GM18505 (cell line): ENCODE measurements at regions not wholly inside any gene's neighbourhood (a gene's known extent, or its start where the extent isn't known, plus 50 kb on each side); places are given as distances from the start of the nearest gene placed in this dataset.
"Not testable (repeated sequence)": the region's sequence is repeated elsewhere in the genome, so short reads cannot be mapped to it uniquely, and the experiment has no call there.

ENCODE experiments used
- ATAC-seq: cut with Tn5 transposase; IDR thresholded peaks from one replicate; pipeline ENCODE4 v1.9.1; 2021; ENCODE audit not compliant: unreplicated experiment
- POLR2A ChIP-seq: IDR thresholded peaks from 4 replicates; pipeline ENCODE4 v1.6.1; 2011; ENCODE audit warnings: borderline replicate concordance; ENCODE audit not compliant: insufficient read depth, insufficient read length; ENCODE audit errors: extremely low read depth

DNA sequence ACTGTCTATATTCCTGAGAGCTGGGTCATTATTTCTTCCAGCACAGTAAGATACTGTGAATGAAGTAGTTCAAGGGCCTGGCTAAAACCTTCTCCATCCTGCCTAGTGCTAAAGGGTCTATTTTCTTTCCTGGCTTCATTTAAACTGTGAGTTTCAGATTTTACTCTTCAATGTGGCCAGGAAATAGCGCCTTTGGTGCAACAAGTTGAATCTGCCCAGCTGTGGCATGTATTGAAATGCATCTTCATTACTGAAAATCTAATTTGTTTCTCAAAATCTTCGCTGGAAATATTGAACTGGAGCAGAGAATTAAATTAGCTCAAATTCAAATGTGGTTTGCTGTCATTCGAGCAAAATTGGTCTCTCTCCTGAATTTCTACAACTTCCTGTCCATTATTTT lies 114.6 kb upstream of the KCNG1 start:
- TF ChIP-seq POLR2A, result no peak
- ATAC-seq, result no peak

DNA sequence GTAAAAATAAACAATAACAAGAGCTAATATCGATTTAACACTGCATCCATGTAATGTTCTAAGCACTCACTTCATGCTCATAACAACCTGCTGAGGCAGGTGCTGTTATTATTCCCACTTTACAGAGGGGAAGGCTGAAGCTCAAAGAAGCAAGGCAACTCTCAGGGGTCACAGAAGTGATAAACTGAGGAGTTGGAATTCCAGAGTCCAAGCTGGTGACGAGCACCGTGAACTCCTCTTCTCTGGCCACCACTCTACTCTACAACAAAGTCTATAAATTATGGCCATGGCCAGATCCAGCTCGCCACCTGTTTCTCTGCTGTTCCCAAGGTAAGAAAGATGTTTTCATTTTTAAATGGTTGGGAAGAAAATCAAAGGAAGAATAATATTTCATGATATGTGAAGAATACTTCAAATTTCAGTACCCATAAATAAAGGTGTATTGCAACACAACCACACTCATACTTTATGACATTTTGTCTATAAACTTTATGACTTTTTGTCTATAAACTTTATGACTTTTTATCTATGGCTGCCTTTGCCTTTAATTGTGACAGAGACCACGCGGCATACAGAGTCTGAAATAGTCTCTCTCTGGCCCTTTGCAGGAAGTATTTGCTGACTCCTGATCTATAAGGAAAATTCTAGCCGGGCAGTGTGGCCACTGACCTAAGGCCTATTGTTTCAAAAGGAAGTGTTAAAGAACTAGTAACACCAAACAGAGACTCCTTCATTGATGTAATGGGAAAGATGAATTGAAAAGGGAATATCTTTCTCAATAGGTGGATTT lies 113.2 kb upstream of the KCNG1 start:
- TF ChIP-seq POLR2A, result no peak
- ATAC-seq, result no peak

DNA sequence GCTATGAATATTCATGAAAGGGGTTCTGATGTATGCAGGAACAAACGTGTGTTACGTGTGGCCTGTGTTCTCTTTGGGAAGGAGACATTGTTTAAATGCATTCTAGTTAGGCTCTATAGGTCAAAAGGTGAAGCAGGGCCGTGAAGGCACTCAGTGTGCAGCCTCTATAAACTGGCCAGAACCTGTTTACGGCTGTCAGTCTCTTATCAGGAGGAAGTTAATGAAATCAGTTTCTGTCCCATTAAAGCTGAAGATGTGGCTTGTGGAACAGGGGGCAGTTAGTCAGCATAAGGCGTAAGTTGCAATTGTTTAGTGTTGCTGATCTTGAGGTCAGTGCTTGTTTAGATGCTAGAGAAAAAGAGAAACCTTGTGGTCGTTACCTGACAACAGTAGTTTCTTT lies 111.5 kb upstream of the KCNG1 start:
- no peak for TF ChIP-seq POLR2A
- no peak for ATAC-seq

DNA sequence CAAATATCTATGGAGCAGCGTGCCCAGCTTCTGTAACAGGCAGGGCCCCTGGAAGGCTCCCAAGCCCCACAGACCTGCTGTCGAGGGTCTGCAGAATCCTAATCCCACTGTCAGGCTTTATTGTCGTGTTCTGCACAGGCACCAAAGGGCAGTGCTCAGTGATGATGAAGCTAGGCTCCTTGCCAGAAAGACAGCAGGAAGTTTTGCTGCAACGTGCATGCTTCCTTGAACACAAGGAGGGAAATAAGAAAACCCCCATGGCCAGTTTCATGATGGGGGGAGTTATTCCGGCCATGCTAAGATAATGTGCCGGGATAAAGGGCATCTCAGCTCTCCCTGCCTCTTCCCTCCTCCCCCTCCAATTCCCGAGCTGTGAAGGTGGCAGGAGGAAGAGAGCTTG lies 109.4 kb upstream of the KCNG1 start:
- ATAC-seq, result no peak
- TF ChIP-seq POLR2A, result no peak

DNA sequence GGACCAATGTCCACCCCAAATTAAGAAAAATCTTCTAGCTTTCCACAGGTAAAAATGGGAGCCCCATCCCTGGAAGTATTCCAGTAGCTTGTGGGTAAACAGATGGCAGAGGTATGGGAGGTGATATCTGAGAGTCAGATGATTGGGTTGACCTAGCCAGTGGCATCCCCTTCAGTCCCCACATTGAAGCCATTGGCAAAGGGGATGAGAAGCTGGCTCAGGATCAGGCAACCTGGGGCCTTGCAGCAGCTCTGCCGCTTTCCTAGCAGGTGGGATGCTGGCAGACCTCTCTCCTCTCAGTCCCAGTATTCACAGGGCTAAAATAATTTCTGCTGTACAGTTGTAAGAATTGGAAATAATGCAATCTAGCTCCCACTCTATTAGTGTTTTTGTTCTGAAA lies 108.9 kb upstream of the KCNG1 start:
- no peak for TF ChIP-seq POLR2A
- ATAC-seq, result no peak

DNA sequence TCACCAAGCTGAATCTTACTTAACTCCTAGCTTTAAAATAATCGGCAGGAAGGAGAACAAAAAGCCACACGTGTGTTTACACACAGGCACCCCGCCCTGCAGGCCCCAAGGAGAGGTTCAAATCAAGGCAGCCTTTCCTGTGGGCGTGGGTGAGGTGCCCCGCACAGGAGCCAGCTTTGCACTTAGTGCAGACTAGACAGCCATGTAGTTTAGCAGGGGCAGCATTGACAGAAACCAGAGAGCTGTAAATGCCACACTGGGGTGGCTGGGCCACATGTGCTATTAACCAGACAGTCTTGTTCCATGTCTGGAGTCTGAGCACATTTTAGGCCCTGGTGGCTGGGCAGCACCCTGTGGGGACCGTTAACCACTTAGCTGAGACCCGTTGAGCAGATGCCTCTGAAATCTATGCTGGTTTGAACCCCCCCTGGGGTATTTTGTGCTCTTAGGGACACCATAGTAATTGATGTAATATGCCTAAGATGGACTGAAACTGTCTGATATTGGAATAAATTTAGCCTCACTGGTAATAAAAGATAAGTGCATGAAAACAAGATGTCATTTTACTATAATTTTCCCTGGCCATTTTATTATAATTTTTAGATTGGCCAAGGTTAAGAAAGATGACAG lies 106.4 kb upstream of the KCNG1 start:
- TF ChIP-seq POLR2A, result no peak
- ATAC-seq, result no peak

DNA sequence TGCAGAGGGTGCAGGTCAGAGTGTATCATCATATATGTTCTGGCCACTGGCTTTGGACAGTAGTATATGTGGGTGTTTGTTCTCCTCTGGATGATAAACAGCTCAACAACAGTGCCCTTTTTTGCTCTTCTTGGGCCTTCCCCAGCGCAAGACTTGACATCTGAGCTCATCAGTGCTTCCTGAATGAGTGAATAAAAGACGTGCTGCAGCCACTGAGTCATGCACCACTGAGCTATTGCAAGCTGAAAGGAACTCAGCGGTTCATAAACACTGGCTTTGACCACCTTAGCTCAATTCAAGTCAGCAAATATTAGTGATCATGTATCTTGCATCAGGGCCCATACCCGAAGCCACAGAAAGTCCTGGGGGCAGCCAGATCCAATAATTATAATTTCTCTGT lies 105.3 kb upstream of the KCNG1 start:
- no peak for TF ChIP-seq POLR2A
- no peak for ATAC-seq

DNA sequence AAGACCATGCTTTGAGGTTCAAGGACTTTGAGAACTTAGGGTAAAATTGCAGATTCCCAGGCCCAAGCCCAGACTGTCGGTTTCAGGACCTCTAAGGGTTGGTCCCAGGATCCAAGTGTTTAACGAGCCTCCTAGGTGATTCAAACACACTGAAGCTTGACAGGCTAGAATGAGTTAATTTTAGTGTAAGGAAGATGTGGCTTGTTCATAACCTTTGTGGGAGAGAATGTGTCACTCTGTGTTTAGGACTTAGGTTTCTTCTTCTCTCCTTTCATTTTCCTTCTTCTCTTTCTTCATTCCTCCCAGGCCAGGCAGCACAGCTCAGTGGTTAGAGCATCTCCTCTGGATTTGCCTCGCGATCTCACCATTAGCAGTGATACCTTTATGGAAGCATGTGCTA lies 104.8 kb upstream of the KCNG1 start:
- no peak for ATAC-seq
- no peak for TF ChIP-seq POLR2A

DNA sequence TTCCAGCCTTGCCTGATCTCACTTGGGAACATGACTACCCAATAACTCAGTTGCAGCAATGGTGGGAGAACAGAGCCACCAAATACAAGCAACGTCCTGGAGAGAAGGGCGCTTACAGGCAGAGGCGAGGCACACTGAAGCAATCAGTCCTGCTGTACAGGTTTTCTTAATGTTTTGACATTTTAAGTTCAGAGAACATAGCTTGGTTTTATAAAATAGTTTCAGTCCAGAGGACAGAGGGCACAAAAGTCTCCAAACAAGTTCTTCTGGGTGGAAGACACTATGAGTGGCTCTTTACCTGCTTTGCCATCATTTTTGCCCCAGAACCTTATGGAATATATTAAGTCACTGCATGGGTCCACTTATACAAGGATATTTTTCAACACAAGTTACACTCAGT lies 103.4 kb upstream of the KCNG1 start:
- no peak for TF ChIP-seq POLR2A
- ATAC-seq, result no peak

DNA sequence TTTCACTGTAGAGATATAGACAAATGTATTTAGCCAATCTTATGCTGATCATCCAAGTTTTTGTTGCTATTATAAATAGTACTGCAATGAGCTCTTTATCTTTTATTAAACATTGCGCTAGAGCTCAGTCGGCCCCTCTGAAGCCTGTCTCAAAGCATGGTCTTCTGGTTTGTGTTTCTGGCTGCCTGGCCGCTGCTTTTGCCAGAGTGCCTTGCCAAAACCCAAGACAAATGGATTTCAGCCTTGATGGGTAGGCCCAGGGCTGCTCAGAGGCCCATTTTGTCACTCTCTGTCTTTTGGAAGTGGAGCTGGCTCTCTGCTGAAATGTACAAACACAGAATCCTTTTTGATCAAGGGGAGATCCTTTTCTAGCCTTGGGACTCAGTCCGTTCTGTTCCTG lies 102.9 kb upstream of the KCNG1 start:
- no peak for TF ChIP-seq POLR2A
- no peak for ATAC-seq

DNA sequence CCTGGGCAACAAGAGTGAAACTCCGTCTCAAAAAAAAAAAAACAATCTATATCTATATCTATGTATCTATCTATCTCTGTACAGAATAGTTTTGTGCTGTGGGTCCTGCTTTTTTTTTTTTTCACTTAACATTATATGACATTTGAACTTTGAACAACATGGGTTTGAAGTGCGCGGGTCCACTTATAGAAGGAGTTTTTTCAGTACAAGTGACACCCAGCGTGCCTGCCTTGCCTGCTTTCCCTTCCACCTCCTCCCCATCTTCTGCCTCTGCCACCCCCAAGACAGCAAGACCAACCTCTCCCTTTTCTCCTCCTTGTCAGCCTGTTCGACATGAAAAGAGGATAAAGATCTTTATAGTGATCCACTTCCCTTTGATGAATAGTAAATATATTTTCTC lies 102.2 kb upstream of the KCNG1 start:
- ATAC-seq, result no peak
- no peak for TF ChIP-seq POLR2A

DNA sequence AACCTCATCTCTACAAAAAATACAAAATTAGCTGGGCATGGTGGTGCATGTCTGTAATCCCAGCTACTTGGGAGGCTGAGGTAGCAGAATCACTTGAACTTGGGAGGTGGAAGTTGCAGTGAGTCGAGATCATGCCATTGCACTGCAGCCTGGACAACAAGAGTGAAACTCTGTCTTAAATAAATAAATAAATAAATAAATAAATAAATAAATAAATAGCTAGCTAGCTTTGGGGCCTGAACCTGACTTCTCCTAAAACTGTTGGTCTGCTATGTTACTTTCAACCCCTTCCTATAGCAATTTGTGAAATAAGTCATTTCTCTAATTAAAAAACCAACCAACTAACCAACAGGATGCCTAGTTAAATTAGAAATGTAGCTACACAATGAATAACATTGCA lies 101.0 kb upstream of the KCNG1 start:
- ATAC-seq, result not testable (repeated sequence)

DNA sequence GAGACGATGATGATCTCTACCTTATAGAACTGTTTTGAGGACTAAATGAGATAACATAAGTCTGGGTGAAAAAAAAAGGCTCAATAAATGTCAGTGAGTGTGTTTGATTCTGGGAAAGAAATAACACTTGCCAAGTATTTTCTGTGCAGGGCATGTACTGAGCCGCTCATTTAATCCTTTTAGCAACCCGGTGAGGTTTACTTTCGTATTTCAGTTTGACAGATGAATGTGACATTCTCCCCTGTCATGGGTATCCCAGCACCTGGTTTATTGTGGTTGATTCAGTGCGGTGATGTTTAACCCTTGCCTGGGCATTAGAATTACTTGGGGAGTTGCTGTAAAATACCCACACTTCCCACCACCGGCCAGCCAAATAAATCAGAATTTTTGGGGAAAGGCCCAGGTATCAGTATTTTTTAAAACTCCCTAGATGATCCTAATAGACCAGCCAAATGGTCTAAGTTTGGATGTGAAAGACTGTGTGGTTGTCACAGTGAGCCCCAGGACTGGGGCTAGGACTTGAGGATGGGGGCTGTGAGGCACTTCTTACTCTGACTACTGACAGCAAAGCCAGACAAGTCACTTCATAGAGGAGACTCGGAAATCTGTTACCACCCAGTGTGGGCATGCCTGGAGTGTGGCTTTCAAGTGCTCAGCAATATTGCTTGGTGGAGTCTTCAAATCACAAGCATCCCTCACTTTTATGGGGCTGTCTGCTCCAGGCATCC lies 100.2 kb upstream of the KCNG1 start:
- no peak for TF ChIP-seq POLR2A
- no peak for ATAC-seq

DNA sequence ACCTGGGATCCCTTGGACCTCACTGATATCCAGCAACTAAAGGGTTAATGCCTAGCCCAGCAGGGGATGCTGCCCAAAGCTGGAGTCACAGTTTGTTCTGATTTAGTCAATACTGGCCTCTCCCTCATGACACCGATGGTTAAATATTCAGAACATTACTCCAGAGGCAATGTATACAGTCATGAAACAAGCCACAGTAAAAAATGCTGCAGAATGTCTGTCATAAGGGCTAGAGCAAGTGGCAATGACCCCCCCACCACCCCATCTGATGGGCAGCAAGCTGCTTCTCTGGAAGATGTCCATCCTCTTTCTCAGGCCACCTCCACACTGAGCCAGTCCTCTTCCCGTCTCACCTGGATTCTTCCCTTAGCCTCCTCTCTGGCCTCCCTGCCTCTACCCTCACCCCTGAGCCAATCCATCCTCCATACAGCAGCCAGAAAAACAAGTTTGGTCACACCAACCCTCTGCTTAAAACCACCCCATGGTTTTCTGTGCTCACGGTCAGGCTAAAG lies 99.0 kb upstream of the KCNG1 start:
- ATAC-seq, result no peak

More for the DNA sequence above, 99.0 kb upstream of the KCNG1 start:
- no peak for TF ChIP-seq POLR2A
